ENCODE measurements at regions not wholly inside any gene's neighbourhood (a gene's known extent, or its start where the extent isn't known, plus 50 kb on each side); places are given as distances from the start of the nearest gene placed in this dataset.

- DNase-seq (ENCODE audit: low read depth in 3 of 3), result no peak
These were observed 404.9 kb upstream of the EEF2KMT start for GRCh38 chr16:5502467-5502869.

DNA sequence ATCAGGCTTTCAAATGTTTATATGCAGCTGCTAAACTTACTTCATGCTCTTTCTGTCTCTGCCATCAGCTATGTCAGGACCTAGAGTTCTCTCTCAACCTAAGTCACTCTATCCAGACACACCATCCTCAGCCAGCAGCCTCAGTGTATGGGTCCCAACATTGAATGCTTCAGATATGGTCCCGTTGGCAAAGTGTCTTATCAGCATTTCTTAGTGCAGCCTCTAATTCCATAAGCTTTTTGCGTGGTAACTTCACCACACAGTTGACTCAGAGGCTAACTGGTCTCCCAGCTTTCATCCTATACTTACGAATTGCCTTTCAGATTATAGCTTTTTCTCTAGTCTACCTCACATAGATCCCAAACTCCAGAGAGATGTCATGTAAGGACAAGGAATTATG lies 402.9 kb upstream of the EEF2KMT start:
- no peak for DNase-seq (ENCODE audit: low read depth in 3 of 3)

GRCh38 chr16:5498562-5498961 lies 401.0 kb upstream of the EEF2KMT start:
- no peak for DNase-seq (ENCODE audit: low read depth in 3 of 3)

DNA sequence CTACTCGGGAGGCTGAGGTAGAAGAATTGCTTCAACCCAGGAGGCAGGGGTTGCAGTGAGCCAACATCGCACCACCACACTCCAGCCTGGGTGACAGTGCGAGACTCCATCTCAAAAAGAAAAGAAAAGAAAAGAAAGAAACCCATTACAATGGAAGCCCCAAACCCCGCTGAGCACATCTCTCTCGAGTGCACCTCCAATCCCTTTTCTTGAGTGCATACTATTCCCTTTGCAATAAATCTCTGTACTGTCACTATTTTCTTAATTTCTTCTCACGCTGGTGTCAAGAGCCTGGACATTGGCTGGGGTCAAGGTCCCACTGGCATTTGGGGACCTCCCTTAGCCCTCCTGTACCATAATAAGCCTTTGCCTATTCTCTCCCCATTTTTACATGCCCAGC lies 398.4 kb upstream of the EEF2KMT start:
- DNase-seq (ENCODE audit: low read depth in 3 of 3), result no peak

DNA sequence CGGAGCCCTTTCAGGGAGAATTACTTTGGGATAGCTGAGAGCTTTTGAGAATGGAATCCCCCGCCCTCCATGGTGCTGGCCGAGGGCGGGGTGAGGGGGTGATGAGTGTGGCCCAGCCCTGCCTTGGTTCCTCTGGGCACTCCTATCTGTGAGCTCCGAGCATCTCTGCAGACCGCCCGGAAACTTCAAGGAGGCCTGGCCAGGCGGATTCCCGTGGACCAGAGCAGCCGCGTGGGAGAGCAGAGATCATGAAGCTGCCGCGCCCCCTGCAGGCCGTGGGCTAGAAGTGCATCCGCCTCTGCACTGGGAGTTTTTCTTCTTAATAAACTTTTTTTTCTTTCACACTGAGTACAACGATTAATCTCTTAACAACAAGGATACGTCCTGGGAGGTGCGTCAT lies 392.9 kb upstream of the EEF2KMT start:
- peak in 1 of 3 donors; percentile 2 for DNase-seq (ENCODE audit: low read depth in 3 of 3)

DNA sequence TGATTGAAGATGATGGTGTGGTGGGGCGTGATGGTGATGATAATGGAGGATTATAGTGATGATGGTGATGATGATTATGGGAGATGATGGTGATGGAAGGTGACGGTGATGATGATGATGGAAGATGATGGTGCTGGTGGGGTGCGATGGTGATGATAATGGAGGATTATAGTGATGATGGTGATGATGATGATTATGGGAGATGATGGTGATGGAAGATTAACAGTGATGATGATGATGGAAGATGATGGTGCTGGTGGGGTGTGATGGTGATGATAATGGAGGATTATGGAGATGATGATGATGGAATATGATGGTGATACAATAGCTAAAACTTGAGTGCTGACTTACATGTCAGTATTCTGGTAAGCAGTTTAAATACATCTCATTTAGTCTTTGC lies 391.0 kb upstream of the EEF2KMT start:
- DNase-seq (ENCODE audit: low read depth in 3 of 3), result no peak

- DNase-seq (ENCODE audit: low read depth in 3 of 3), result no peak
These were observed 390.1 kb upstream of the EEF2KMT start for GRCh38 chr16:5487728-5488127.

GRCh38 chr16:5482256-5482655 lies 384.7 kb upstream of the EEF2KMT start:
- no peak for DNase-seq (ENCODE audit: low read depth in 3 of 3)

DNA sequence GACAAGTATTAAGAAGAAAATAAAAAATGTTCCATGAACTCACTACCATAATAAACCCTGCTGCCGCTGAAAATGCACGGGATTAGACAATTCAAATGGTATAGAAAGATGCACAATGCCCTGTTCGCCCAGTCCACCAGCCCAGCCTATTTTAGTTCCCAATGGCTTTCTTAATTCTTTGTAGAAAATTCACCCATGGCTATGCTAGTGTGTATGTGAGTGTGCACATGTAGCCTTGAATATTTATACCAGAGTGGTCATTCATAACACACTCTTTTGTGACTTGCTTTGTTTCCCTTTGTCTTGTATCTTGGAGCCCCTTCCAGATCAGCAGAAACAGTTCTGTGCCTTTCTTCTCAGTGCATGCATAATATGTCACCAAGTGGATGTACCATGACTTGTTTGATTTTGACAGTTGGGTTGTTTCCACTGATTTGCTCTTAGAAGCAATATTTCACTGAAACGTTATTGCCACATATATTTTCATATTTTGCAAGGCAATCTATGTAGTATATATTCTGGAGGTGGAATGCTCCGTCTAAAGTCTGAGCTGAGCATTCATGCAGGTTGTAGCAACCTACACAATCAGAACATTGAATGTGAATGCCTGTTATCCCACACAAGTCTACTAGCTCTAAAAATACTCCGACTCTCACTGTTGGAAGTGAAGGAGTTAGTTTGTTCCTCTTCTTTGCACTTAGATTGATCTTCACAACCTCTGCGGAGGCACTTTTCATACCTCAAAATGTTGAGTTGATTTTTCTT lies 383.0 kb upstream of the EEF2KMT start:
- DNase-seq (ENCODE audit: low read depth in 3 of 3), result no peak

DNA sequence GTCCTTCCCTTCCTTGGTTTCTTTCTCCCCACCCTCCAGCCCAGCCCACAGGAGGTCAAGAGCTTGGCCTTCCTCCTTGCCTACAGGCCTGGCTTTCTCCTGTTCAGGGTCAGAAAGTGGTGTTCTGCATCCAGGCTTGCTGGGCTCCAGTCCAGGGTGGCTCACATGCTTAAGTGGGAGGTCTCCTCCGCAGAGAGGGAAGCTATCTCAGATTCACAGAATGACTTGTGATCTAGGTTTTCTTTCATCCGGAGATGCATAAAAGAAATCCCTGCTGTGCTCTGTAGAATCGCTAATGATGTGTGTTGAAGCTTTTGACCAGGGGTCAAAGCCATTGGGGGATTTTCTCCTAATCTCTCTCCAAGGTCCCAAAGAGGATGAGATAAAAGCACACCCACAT lies 382.3 kb upstream of the EEF2KMT start:
- DNase-seq (ENCODE audit: low read depth in 3 of 3), result no peak

GRCh38 chr16:5478036-5478435 lies 380.4 kb upstream of the EEF2KMT start:
- DNase-seq (ENCODE audit: low read depth in 3 of 3), result no peak

DNA sequence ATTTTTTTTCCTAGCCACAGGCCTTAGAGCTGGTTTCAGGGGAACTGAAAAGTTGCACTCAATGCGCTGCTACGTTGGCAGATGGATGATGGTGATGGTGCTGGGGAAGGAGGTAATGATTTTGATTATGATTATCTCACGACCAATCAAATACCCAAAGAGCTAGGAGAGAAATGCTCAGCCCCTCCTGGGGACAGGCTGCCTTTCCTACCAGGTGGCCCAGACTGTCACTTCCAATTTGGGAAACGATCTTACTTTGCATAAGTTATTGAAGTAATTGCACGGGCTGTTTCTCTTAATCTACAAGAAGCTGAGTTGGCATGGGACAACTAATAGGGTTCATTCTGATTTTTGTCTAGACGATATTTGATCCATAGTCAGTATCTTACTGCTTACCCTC lies 379.7 kb upstream of the EEF2KMT start:
- DNase-seq (ENCODE audit: low read depth in 3 of 3), result no peak

DNA sequence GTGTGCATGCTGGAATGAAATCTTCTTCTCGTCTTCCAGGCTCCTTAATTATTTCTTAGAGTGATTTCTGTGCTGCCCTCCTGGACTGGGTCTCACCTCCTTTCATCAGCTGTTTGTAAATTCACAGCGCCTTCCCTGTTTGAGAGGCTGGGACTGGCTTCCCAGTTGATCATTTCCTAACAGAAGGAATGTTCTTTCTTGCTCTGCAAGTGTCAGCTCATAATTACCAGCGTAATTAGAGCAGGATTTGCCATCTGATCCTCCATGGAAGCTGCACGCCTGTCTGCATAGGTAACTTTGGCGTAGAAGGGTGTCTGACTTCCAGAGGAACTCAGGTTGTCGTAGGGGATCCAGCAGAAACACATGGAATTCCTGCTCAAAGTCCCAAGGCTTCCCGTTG lies 375.0 kb upstream of the EEF2KMT start:
- no peak for DNase-seq (ENCODE audit: low read depth in 3 of 3)

DNA sequence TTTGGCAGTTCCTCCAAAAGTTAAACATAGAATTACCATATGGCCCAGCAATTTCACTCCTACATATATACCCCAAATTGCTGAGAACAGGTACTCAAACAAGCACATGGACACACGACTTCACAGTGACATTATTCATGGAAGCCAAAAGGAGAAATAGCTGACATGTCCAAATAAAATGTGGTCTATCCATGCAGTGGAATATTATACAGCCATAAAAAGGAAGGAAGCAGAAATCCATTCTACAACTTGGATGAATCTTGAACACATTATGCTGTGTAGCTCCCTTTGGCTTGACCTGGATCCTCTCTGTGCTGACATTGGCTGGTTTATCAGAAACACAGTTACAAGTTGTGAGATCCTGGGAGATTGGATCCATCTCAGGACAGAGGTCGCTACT lies 370.9 kb upstream of the EEF2KMT start:
- DNase-seq (ENCODE audit: low read depth in 3 of 3), result no peak

DNA sequence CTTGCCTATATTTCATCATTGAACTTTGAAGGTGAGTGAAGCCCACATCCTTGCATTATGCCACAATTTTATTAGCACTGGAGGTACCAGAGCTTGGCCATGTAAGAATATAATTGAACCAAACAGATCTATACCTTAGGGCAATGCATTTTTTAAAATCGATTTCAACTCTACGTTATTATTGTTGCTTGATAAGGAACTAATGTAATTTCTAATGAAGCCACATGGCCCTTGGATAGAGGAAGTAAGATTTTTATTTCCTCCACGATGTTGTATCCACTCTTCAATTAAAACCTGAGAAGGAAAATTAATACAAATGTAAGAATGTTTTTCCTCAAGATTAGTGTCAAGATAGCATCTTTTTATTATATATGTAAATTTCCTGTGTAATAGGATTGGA lies 370.0 kb upstream of the EEF2KMT start:
- no peak for DNase-seq (ENCODE audit: low read depth in 3 of 3)

DNA sequence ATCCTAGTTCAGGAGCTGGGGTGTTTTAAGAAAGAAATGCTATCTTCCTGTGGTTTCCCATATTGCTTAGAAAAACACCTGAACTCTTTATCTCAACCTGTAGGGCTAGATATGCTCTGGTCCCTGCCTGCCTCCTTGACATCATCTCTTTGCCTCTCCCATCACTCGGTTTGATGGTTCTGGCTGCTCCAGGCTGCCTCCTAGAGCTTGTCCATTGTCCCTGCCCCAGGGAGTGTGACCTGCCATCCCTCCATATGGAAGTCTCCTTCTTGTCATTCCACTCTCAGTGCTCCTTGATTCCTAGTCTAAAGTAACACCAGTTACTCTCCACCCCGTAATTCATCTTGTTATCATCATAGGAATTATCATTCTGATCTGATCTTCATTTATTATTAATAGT lies 369.0 kb upstream of the EEF2KMT start:
- DNase-seq (ENCODE audit: low read depth in 3 of 3), result no peak

- DNase-seq (ENCODE audit: low read depth in 3 of 3), result no peak
These were observed 368.1 kb upstream of the EEF2KMT start for GRCh38 chr16:5465714-5466113.

GRCh38 chr16:5463820-5464219 lies 366.2 kb upstream of the EEF2KMT start:
- DNase-seq (ENCODE audit: low read depth in 3 of 3), result no peak

DNA sequence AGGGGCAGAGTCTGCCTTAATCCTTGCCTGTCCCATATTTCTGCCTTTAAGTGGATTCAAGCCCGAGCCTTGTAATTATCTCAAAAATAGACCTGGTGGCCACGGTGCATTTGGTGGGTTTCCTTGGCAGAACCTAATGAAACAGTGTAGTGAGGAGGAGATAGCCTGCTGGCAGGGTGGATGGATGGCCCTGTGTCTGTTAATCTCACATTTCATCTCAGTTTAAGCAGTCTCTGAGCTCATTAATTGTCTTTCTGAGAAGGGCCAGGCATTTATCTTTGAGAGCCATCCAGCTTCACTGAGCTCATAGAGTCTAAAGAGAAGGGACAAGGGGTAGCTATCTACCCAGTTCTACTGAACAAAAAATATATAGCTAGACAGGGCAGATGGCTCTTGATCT lies 364.0 kb upstream of the EEF2KMT start:
- DNase-seq (ENCODE audit: low read depth in 3 of 3), result no peak

DNA sequence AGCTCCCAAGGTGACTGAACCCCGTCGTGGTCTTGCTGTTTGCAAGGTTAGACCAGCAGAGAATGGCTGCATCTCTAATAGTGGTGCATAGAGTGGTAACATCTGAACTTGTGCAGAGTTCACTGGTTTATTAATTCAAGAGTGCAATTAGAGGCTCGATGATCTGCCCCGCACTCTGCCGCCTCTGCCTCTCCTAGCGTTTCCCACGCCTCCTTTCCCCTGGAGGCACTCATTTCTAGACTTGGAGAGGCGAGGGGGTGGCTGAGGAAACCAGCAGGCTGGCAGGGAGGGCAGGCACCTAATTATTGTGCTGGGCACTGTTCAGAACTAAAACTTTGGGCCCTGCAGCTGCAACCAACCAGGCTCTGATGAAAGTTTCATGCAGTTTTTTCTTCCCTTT lies 363.5 kb upstream of the EEF2KMT start:
- no peak for DNase-seq (ENCODE audit: low read depth in 3 of 3)

- no peak for DNase-seq (ENCODE audit: low read depth in 3 of 3)
These were observed 363.1 kb upstream of the EEF2KMT start for GRCh38 chr16:5460701-5461100.

DNA sequence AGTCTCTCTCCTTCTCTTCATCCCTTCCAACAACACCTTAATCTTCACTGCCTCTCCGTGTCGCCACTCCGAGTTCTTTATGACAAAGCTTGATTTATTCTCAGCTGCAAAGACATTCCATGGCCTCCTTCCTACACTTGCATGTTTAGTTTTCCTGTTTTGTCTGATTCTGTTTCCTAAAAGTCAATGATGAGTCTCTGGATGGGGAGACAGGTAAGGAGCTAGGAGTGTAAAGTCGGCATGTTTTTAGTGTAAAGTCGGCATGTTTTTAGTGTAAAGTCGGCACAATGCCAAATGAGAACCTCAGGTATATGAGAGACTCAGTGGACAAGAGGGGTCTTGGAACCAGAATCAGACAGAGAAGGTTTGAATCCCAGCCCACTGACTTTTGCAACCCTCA lies 362.3 kb upstream of the EEF2KMT start:
- DNase-seq (ENCODE audit: low read depth in 3 of 3), result no peak

GRCh38 chr16:5455110-5455509 lies 357.5 kb upstream of the EEF2KMT start:
- DNase-seq (ENCODE audit: low read depth in 3 of 3), result no peak

DNA sequence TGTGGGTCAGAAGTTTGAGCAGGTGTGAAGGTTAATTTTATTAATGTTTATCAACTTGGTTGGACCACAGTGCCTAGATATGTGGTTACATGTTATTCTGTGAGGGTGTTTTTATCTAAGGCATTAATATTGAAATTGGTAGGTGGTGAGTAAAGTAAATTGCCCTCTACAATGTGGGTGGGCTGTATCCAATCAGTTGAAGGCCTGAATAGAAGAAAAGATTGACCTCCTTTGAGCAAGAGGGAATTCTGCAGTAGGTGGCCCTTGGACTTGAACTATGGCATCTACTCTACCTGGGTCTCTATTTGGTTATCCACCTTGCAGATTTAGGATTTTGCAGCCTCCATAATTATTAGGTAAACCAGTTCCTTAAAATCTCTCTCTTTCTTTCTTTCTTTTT lies 356.8 kb upstream of the EEF2KMT start:
- DNase-seq (ENCODE audit: low read depth in 3 of 3), result no peak
